ENCODE measurements at regions not wholly inside any gene's neighbourhood (a gene's known extent, or its start where the extent isn't known, plus 50 kb on each side); places are given as distances from the start of the nearest gene placed in this dataset.

GRCh38 chr14:62307844-62308243 lies 545.6 kb downstream of the SNAPC1 start:
- DNase-seq = no peak

GRCh38 chr14:62308316-62308715 lies 546.1 kb downstream of the SNAPC1 start:
- no peak for DNase-seq

- no peak for DNase-seq
Measured at GRCh38 chr14:62308891-62309290, 546.7 kb downstream of the SNAPC1 start.

- DNase-seq = no peak
Measured at GRCh38 chr14:62313212-62313611, 551.0 kb downstream of the SNAPC1 start.

GRCh38 chr14:62314221-62314620 lies 552.0 kb downstream of the SNAPC1 start:
- no peak for DNase-seq

- no peak for DNase-seq
Measured at GRCh38 chr14:62314871-62315270, 552.7 kb downstream of the SNAPC1 start.

GRCh38 chr14:62315631-62316030 lies 553.4 kb downstream of the SNAPC1 start:
- DNase-seq = no peak

GRCh38 chr14:62322216-62322615 lies 560.0 kb downstream of the SNAPC1 start:
- DNase-seq = no peak

- no peak for DNase-seq
Measured at GRCh38 chr14:62329427-62329826, 567.2 kb downstream of the SNAPC1 start.

GRCh38 chr14:62347562-62348011 lies 585.4 kb downstream of the SNAPC1 start:
- DNase-seq = no peak

GRCh38 chr14:62357362-62357761 lies 595.1 kb downstream of the SNAPC1 start:
- DNase-seq = no peak

- no peak for DNase-seq
Measured at GRCh38 chr14:62364161-62364560, 601.9 kb downstream of the SNAPC1 start.

- no peak for DNase-seq
Measured at GRCh38 chr14:62364800-62365280, 602.6 kb downstream of the SNAPC1 start.

GRCh38 chr14:62369919-62370560 lies 607.8 kb downstream of the SNAPC1 start:
- DNase-seq = no peak

GRCh38 chr14:62373944-62374343 lies 611.7 kb downstream of the SNAPC1 start:
- no peak for DNase-seq

- no peak for DNase-seq
Measured at GRCh38 chr14:62378057-62378456, 615.8 kb downstream of the SNAPC1 start.

GRCh38 chr14:62381311-62382070 lies 619.3 kb downstream of the SNAPC1 start:
- DNase-seq = no peak

GRCh38 chr14:62409169-62409568 lies 636.1 kb downstream of the KCNH5 start:
- DNase-seq = no peak

GRCh38 chr14:62409626-62410300 lies 635.5 kb downstream of the KCNH5 start:
- no peak for DNase-seq

GRCh38 chr14:62420847-62421246 lies 624.4 kb downstream of the KCNH5 start:
- no peak for DNase-seq

- DNase-seq = no peak
Measured at GRCh38 chr14:62428429-62429203, 616.6 kb downstream of the KCNH5 start.

- DNase-seq = no peak
Measured at GRCh38 chr14:62429683-62430082, 615.6 kb downstream of the KCNH5 start.

- DNase-seq = no peak
Measured at GRCh38 chr14:62431496-62431895, 613.8 kb downstream of the KCNH5 start.
